Small intestine (tissue), 7 donors: ENCODE measurements at regions not wholly inside any gene's neighbourhood (a gene's known extent, or its start where the extent isn't known, plus 50 kb on each side); places are given as distances from the start of the nearest gene placed in this dataset.
A peak's percentile ranks its signal among the peaks of the same experiment; 100 is the strongest.

Experiments used
- DNase-seq, 2 donors: peaks; one replicate each; pipeline versions ENCODE4 v3.0.0 to v3.0.0-alpha.2; 2013
- FAIRE-seq: peaks from 2 replicates; lab custom pipeline; 2012; peaks lifted over from hg19 to GRCh38; lab: Jason Lieb, UNC
- H3K27ac ChIP-seq, 3 donors: one replicate each; pipeline ENCODE4 v1.5.1; 2013; ENCODE audit warnings: low read length in 2 of 3, mild to moderate bottlenecking in 2 of 3, control low read depth in 1 of 3, inconsistent platforms in 1 of 3, low read depth in 1 of 3, moderate library complexity in 1 of 3
- H3K27me3 ChIP-seq, 3 donors: one replicate each; pipeline ENCODE4 v1.6.1; 2013; ENCODE audit warnings: low read length in 3 of 3, inconsistent platforms in 1 of 3; ENCODE audit not compliant: control insufficient read depth in 3 of 3, insufficient read depth in 3 of 3
- H3K36me3 ChIP-seq, 3 donors: one replicate each; pipeline ENCODE4 v1.6.1; 2013; ENCODE audit warnings: low read length in 3 of 3, inconsistent platforms in 1 of 3, low read depth in 1 of 3, mild to moderate bottlenecking in 1 of 3, moderate library complexity in 1 of 3; ENCODE audit not compliant: control insufficient read depth in 3 of 3, insufficient read depth in 2 of 3
- H3K4me1 ChIP-seq, 3 donors: one replicate each; pipeline ENCODE4 v1.6.1; 2013; ENCODE audit warnings: low read length in 2 of 3, inconsistent platforms in 1 of 3, low read depth in 1 of 3, mild to moderate bottlenecking in 1 of 3, moderate library complexity in 1 of 3; ENCODE audit not compliant: control insufficient read depth in 3 of 3, insufficient read depth in 2 of 3
- H3K4me3 ChIP-seq, 3 donors: one replicate each; pipeline ENCODE4 v1.5.1; 2013; ENCODE audit warnings: low read length in 3 of 3, control low read depth in 1 of 3, inconsistent platforms in 1 of 3, low read depth in 1 of 3, mild to moderate bottlenecking in 1 of 3, moderate library complexity in 1 of 3
- H3K9me3 ChIP-seq, 2 donors: one replicate each; pipeline ENCODE4 v1.6.1; 2013; ENCODE audit warnings: low read depth in 1 of 2, low read length in 1 of 2; ENCODE audit not compliant: control insufficient read depth in 2 of 2, insufficient read depth in 1 of 2
- WGBS, 3 donors: extraction: QIAGEN DNeasy Blood & Tissue Kit; methylation state at CpG; one replicate each; pipeline ENCODE4 v1.1.7; 2013; 5-methylcytosine and 5-hydroxymethylcytosine counted together
- donor health status: healthy with polysubstance abuse.
- donor health status: control.
- donor health status: control.
- donor health status: Bipolar disorder and iron deficiency.
- donor health status: healthy.

DNA sequence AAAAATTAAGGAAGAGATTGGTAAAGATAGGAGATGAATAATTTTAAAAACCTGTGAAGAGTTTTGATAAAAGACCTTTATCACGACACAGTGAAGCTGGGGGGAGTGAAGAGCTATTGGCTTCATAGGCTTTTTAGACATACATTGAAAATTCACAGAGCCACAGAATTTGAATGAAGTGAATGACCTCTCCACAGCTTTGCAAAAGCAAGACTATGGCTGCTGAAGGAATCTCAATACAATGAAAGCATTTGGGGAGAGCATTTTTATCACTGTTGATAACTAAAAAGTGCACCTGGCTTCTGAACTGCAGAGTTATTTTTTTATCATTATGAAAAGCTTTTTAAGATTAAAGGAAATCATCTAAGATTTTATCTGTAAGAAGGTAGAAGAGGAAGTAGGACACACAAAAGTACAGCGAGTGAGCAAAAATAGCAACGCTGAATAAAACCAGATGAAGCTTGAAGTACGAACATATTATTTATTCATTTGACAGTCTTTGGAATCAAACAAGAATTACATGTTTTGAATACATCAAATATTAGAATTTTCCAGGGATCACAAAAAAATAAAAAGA lies 317.5 kb downstream of the KCNC2 start:
- 70 to 75% (median 71%) methylated on average over 4 of the region's 4 CpGs for WGBS, 3 donors
- peaks cover 0 to 9% (median 0%) of the 10 kb centered on the region in 3 donors for H3K4me1 ChIP-seq
- no peak overlapping the region for H3K4me3 ChIP-seq
- DNase-seq (no peak), FAIRE-seq (no peak)
- no peaks in the 10 kb centered on the region for H3K36me3 ChIP-seq
- H3K9me3 ChIP-seq: peaks cover 0 to 9% of the 10 kb centered on the region in 2 donors
- no peaks in the 10 kb centered on the region for H3K27me3 ChIP-seq
- H3K27ac ChIP-seq: no peak overlapping the region

- Histone ChIP-seq H3K4me1 (no peaks in the 10 kb centered on the region), H3K36me3 (no peaks in the 10 kb centered on the region), H3K27ac (no peak overlapping the region), H3K9me3 (no peaks in the 10 kb centered on the region), H3K4me3 (no peak overlapping the region), H3K27me3 (no peaks in the 10 kb centered on the region)
- FAIRE-seq (no peak), DNase-seq (no peak)
- 81 to 89% (median 85%) methylated on average over 1 of the region's 1 CpG for WGBS, 3 donors
Observed at GRCh38 chr12:74896186-74896585, 313.5 kb downstream of the KCNC2 start.

- 74 to 87% (median 75%) methylated on average over 5 of the region's 5 CpGs for WGBS, 3 donors
- H3K36me3 ChIP-seq: no peaks in the 10 kb centered on the region
- no peaks in the 10 kb centered on the region for H3K27me3 ChIP-seq
- FAIRE-seq: no peak
- H3K4me1 ChIP-seq: no peaks in the 10 kb centered on the region
- DNase-seq: peak in 1 of 2 donors; percentile 5
- H3K27ac ChIP-seq: no peak overlapping the region
- no peaks in the 10 kb centered on the region for H3K9me3 ChIP-seq
- H3K4me3 ChIP-seq: no peak overlapping the region
Observed at GRCh38 chr12:74897425-74898211, 312.0 kb downstream of the KCNC2 start.

DNA sequence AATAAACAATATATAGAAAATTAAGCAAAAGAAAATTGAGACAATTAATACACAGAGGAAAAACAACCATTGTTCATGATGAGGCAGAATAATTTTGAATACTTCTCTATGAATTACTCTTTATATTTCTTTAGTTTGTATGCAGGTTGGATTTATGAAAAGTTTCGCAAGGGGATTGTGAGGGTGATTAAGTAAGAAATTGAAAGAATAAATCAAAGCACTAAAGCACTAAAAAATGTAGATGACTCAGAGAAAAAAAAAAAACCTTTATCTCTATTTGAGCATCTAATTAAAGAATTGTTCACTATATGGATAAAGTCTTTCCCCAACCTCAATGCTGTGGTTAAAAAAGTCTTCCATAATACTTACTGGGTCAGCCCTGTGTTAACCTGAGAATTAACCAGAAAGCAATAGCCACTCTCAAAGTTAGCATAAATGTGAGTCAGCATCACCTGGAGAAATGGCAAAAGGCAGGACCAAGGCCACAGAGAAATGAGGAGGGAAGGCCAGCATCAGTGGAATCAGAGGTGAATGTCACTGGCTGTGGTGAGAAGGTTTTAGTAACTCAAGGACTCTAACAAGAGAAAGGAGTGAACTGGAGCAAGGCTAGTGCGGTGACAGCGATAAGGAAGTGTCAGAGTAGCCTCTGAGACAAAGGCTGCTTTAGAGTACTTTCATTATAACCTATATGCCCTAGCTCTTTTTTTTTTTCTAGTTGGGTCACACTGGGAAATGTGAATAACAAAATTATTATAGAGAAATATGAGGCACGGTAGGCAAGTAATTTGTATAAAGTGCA lies 310.4 kb downstream of the KCNC2 start:
- no peak for FAIRE-seq
- WGBS, 3 donors: 72 to 81% (median 75%) methylated on average over 4 of the region's 4 CpGs
- DNase-seq: no peak

DNA sequence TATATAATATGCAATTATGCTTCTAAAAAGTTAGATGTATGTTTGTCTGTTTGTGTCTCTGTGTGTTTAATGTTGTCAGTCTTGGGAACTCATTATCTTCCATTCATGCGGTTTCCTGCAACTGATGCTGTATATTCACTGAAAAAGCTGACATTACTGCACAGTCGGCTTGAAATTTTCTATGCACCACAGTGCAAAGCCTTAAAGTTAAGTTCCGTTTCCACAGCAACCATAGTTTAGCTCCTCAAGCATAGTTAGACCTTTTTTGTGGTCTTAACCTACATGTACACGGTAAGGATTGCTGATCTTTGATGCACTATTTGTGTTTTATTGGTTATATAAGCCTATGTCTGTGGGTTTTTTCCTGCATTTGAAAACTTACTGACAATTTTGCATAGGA lies 309.4 kb downstream of the KCNC2 start:
- no peaks in the 10 kb centered on the region for H3K4me1 ChIP-seq
- H3K36me3 ChIP-seq: no peaks in the 10 kb centered on the region
- WGBS, 3 donors: 78 to 83% (median 78%) methylated on average over 4 of the region's 4 CpGs
- no peak overlapping the region for H3K4me3 ChIP-seq
- no peaks in the 10 kb centered on the region for H3K9me3 ChIP-seq
- no peaks in the 10 kb centered on the region for H3K27me3 ChIP-seq
- FAIRE-seq: no peak
- H3K27ac ChIP-seq: no peak overlapping the region
- DNase-seq: peak in 1 of 2 donors; percentile 28

More for the DNA sequence above, 310.4 kb downstream of the KCNC2 start:
- Histone ChIP-seq H3K27me3 (no peaks in the 10 kb centered on the region), H3K9me3 (no peaks in the 10 kb centered on the region), H3K4me1 (no peaks in the 10 kb centered on the region), H3K27ac (no peak overlapping the region), H3K4me3 (no peak overlapping the region), H3K36me3 (no peaks in the 10 kb centered on the region)

DNA sequence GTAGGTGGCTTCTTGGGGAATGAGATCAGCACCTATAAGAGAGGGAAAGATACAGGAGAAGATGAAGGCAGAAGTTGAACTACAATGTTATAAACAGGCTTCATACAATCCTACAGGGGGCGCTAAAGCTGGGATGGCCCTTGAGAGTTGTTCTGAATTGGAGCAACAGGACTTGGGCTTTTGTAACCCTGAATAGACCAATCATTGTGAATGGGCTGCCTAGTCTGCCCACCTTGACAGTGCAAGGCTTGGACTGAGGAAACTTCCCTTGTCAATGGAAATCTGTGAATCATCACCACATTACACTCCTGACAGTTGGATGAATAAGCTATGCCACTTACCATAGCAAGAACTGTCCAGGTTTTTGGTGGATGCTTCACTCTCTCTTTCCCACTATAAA lies 306.1 kb downstream of the KCNC2 start:
- no peaks in the 10 kb centered on the region for H3K27me3 ChIP-seq
- no peaks in the 10 kb centered on the region for H3K36me3 ChIP-seq
- no peaks in the 10 kb centered on the region for H3K4me1 ChIP-seq
- FAIRE-seq (no peak), DNase-seq (no peak)
- H3K27ac ChIP-seq: no peak overlapping the region
- H3K4me3 ChIP-seq: no peak overlapping the region
- H3K9me3 ChIP-seq: no peaks in the 10 kb centered on the region
- 9 to 23% (median 21%) methylated on average over 1 of the region's 1 CpG for WGBS, 3 donors

- FAIRE-seq (no peak), DNase-seq (no peak)
- H3K36me3 ChIP-seq: no peaks in the 10 kb centered on the region
- no peaks in the 10 kb centered on the region for H3K9me3 ChIP-seq
- no peak overlapping the region for H3K27ac ChIP-seq
- no peaks in the 10 kb centered on the region for H3K4me1 ChIP-seq
- H3K4me3 ChIP-seq: no peak overlapping the region
- 87 to 93% (median 91%) methylated on average over 5 of the region's 5 CpGs for WGBS, 3 donors
- H3K27me3 ChIP-seq: no peaks in the 10 kb centered on the region
Observed at GRCh38 chr12:74906224-74906623, 303.4 kb downstream of the KCNC2 start.

- Histone ChIP-seq H3K27me3 (no peaks in the 10 kb centered on the region), H3K4me3 (no peak overlapping the region), H3K27ac (no peak overlapping the region), H3K36me3 (no peaks in the 10 kb centered on the region), H3K4me1 (no peaks in the 10 kb centered on the region), H3K9me3 (no peaks in the 10 kb centered on the region)
- no peak for FAIRE-seq
- 88 to 94% (median 88%) methylated on average over 3 of the region's 3 CpGs for WGBS, 3 donors
- DNase-seq: no peak
Observed at GRCh38 chr12:74910831-74911230, 298.8 kb downstream of the KCNC2 start.
